ENCODE measurements at regions not wholly inside any gene's neighbourhood (a gene's known extent, or its start where the extent isn't known, plus 50 kb on each side); places are given as distances from the start of the nearest gene placed in this dataset.
A peak's percentile ranks its signal among the peaks of the same experiment; 100 is the strongest.

DNA sequence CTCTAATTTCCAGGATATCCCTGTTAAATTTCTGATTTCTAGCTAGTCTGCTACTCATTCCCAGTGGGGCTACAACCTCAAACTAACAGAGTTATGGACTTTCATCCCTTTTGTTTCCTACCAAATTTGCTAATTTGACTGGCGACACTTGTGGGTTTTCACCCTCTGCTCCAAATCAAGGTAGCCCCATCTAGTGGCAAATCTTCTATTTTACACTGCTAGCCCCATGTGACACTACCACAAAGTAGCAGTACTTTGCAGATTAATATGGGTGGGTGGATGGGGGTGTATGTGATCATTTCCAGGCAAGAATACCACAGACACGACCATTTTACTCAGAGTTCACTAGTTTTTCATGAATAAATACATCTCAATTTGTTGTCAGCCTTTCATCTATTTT, 150.3 kb downstream of the MSL3 start:
- DNase-seq (ENCODE audit: extremely low read depth, low read depth): no peak

DNA sequence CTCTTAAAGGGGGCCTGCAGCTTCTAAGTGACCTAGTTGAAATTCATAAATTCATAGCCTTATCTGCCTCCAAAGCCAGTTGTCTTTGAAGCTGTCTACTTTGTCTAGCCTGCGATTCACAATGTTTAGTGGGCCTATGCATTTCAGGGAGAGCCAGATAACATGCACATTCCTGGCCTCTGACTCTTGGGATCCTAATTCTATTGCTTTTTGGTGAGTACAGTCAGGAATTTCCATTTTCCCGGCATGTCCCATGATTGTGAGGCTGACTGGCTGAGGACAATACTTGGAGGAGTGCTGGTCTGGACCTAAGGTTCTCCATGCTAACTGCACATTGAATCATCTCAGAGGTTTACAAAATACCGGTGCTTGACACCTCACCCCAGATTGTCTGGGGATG, 155.0 kb downstream of the MSL3 start:
- TF ChIP-seq, protein P1, sequence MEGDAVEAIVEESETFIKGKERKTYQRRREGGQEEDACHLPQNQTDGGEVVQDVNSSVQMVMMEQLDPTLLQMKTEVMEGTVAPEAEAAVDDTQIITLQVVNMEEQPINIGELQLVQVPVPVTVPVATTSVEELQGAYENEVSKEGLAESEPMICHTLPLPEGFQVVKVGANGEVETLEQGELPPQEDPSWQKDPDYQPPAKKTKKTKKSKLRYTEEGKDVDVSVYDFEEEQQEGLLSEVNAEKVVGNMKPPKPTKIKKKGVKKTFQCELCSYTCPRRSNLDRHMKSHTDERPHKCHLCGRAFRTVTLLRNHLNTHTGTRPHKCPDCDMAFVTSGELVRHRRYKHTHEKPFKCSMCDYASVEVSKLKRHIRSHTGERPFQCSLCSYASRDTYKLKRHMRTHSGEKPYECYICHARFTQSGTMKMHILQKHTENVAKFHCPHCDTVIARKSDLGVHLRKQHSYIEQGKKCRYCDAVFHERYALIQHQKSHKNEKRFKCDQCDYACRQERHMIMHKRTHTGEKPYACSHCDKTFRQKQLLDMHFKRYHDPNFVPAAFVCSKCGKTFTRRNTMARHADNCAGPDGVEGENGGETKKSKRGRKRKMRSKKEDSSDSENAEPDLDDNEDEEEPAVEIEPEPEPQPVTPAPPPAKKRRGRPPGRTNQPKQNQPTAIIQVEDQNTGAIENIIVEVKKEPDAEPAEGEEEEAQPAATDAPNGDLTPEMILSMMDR (IDR thresholded peaks at IDR 0.05; ENCODE audit: low read depth, low read length): no peak
- DNase-seq (ENCODE audit: extremely low read depth, low read depth): no peak

More for the DNA sequence above, 150.3 kb downstream of the MSL3 start:
- TF ChIP-seq, protein P1 (IDR thresholded peaks at IDR 0.05; ENCODE audit: low read depth, low read length): peak; percentile 35

DNA sequence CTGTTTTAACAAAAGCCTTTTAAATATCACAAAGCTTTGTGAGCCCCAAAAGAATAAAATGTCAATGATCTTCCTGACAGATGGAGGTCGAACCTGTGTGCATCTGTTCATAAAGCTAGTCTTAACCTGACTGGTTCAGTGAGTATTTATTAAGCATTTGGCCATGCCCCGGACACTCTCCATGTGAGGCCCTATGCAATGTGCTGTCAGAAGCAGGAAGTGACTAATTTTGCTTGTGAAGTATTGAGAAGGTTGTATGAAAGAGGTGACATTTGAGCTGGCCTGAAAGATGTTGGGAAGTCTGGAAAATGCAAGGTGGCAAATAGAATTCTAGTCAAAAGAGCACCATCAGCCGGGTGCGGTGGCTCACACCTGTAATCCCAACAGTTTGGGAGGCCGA, 171.4 kb downstream of the MSL3 start:
- DNase-seq (ENCODE audit: extremely low read depth, low read depth): no peak
- TF ChIP-seq, protein P1 (IDR thresholded peaks at IDR 0.05; ENCODE audit: low read depth, low read length): no peak

DNA sequence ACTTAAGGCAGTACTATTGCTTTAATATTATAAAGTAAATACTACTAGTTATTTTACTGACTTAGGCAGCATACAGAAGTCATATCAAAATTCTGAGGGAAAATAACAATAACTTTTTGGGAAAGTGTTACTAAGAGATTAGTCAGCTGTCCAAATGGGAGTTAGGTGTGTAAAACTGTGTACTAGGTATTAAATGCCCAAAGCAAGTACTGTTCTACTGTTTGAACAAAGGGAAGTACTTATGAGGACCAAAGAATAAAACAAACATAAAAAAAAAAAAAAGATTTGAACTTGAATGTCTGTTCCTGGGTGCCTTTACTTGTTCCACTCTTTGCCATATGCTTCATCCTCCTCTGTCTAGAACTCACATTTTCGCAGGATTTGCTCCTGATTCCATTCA, 174.4 kb downstream of the MSL3 start:
- no peak for DNase-seq (ENCODE audit: extremely low read depth, low read depth)
- TF ChIP-seq, protein P1 (IDR thresholded peaks at IDR 0.05; ENCODE audit: low read depth, low read length): no peak

DNA sequence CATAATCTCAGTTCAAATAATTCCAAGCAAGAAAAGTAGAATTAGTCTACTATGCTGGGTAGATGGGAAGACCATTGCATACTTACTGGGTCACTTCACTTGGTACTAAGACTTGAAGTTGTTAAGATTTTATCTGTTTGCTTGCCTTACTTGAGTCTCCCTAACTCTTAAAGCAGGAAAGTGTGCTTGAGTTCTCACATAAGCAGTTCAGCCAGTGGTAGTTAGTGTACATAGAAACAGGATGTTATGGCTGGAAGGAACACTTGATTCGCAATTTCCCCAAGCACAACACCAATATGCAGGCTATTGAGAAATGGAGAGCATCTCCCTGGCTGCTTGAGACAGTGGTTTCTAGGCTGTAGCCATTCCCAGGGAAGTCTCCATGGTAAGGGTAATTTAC, 176.1 kb downstream of the MSL3 start:
- no peak for DNase-seq (ENCODE audit: extremely low read depth, low read depth)
- TF ChIP-seq, protein P1 (IDR thresholded peaks at IDR 0.05; ENCODE audit: low read depth, low read length): no peak

DNA sequence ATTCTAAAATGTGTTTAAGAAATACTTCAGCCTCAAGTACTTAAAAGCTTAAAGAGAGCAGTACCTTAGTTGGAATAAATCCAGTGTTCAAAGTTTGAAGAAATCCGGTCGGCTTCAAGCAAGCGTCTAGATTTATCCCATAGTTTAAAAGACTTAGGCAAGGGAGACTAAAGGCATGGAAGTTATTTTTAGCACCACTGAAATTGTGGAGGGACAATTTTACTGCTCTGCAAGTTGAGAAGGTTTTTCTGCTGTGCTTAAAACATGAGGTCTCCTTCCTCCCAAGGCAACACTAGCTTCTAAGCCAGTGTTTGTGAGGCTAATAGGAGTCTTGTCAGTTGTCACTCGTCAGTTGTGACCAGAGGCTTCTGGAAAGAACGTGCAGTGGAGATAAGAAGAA, 183.5 kb downstream of the MSL3 start:
- DNase-seq (ENCODE audit: extremely low read depth, low read depth): no peak

DNA sequence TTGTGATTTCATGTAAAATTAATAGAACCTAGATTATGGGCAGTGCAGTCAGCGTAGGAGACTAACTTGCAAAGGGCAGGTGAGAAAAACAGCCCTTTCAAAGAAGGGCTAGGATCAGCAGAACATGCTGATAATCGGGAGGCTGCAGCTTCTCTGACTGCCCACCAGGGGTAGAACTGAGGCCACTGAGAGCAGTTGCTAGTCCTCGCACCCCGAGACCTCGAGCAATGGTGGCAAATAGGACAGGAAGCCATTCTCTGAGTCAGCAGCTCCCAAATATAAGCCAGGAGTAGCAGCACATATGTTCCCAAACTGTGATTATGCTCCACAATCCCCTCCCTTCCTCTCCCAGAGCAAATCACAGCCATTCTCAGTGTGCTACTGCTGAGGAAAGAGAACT, 186.5 kb downstream of the MSL3 start:
- TF ChIP-seq, protein P1 (IDR thresholded peaks at IDR 0.05; ENCODE audit: low read depth, low read length): peak; percentile 51
- DNase-seq (ENCODE audit: extremely low read depth, low read depth): no peak

More for the DNA sequence above, 183.5 kb downstream of the MSL3 start:
- TF ChIP-seq, protein P1 (IDR thresholded peaks at IDR 0.05; ENCODE audit: low read depth, low read length): no peak
